HT1080 (cell line): ENCODE measurements at regions not wholly inside any gene's neighbourhood (a gene's known extent, or its start where the extent isn't known, plus 50 kb on each side); places are given as distances from the start of the nearest gene placed in this dataset.
"Not testable (repeated sequence)": the region's sequence is repeated elsewhere in the genome, so short reads cannot be mapped to it uniquely, and the experiment has no call there.

Experiments used
- DNase-seq: peaks from one replicate; pipeline ENCODE4 v3.0.0-alpha.2; 2015; ENCODE audit warnings: low read depth

DNA sequence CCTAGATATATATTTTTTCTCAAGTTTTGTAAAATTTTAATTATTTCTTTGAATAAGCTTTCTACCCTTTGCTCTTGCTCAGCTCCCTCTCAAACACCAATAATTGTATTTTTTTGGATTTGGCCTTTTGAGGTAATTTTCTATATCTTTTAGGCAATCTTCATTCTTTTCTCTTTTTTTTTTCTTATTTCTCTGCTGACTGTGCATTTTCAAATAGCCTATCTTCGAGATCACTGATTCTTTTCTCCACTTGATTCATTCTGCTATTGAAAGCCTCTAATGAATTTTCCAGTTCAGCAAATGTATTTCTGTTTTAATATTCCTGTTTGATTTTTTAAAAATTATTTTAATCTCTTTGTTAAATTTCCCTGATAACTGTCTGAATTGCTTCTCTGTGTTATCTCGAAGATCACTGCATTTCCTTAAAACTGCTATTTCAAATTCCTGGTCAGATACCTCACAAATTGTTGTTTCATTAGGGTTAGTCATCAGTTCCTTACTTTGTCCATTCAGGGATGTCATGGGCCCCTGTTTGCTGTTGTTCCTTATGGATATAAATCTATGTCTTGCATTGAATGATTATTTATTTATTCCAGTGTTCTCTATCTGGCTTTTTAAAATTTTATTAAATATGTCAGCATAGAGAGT, 100.1 kb upstream of the UNC5B start:
- DNase-seq, result no peak

DNA sequence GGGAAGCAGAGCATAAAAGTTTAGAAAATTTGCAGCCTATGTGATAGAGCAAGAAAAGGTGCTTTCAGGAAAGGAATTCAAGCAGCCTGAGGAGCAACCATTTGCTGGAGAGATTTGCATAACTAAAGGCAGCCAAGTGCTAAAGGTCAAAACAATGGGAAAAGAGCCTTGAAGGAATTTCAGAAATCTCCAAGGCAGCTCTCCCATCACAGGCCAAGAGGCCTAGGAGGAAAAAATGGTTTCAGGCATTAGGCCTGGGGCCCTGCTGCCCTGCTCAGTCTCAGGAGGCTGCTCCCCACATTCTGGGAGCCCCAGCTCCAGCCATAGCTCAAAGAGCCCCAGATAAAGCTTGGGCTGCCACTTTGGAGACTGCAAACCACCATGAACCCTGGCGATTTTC, 95.9 kb upstream of the UNC5B start:
- DNase-seq, result no peak

DNA sequence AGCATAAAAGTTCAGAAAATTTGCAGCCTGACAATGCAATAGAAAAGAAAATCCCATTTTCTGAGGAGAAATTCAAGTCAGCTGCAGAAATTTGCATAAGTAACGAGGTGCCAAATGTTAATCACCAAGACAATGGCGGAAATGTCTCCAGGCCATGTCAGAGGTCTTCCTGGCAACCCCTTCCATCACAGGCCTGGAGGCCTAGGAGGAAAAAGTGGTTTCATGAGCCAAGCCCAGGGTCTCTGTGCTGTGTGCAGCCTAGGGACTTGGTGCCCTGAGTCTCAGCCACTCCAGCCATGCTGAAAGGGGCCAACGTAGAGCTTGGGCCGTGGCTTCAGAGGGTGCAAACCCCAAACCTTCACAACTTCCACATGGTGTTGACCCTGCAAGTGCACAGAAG, 94.8 kb upstream of the UNC5B start:
- DNase-seq, result not testable (repeated sequence)

DNA sequence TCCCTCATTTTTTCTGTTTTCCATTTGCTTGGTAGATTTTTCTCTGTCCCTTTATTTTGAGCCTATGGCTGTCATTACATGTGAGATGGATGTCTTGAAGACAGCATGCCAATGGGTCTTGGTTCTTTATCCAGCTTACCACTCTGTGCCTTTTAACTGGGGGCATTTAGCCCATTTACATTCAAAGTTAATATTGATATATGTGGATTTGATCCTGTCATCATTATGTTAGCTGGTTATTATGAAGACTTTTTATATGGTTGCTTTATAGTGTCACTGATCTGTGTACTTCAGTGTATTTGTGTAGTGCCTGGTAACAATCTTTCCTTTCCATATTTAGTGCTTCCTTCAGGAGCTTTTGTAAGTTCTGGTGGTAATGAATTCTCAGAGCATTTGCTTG, 89.3 kb upstream of the UNC5B start:
- DNase-seq, result no peak

DNA sequence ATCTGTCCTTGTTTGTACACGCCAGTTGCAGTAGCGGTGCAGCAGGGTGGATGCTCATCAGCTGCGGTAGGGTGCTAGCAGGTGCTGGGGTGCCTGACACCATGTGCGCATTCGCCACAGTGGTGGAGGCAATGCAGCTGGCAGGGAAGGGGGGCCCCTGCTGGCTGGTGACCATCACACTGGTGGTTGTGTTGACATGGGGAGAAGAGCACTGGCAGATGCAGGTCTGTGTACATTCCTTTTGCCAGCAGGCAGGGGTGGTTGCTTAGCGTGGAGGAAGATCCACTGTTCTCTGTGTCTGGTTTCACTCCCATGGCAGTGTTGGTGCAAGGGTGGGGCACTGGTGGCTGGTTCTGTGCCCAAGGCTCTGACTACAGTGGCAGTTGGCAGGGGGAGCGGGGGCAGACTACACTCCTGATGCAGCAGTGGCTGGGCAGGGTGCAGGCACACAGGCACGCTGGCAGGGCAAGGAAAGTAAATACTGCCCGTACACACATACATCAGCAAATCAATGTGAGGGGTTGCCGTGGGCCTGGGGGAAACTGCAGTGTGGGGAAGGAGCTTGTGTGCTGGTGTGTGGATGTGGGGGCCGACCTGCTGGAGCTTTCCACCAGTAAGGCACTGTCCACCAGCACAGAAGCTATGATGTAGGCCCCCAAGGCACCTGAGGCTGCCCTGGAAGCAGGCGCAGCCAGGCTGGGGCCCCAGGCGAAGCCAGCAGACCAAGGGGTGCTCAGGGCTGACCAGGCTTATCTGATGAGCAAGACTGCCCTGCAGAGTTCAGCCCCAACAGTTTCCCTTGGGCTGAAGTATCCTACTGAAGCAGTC, 87.2 kb upstream of the UNC5B start:
- DNase-seq, result no peak

DNA sequence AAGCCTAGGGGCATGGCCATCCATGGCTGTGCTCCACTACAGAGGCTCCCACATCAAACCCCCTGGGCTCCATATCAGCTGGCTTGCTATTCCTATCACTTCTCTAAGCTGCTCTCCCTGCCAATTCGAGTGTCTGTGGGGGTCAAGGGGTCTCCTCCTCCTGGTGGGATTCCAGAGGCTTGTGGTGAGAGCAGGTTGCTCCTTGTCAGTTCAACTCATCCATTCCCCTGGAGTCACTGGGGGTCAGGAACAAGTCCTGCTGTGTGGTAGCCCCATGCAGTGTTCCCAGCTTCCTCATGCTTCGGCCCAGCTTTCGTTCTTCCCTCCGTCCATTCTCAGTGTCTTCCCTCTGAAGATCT, 86.6 kb upstream of the UNC5B start:
- no peak for DNase-seq

DNA sequence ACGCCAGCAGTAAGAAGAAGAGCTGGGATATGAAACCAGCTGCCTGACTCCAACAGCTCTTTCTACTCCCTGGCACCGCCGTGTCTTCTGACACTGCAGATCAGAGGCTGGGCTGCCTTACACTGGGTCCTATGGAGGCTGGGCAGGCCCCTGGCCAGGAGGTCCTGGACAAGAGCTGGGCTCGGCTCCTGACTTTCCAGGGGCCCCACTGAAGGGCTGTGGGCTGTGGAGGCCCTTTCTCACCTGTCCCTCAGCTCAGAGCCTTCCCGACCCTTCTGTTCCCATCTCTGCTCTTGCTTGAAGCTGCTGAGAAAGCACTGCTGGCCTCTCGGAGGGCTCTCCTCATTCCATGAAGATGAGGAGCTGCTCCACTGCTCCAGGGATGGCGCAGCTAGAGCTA, 85.9 kb upstream of the UNC5B start:
- DNase-seq, result no peak

DNA sequence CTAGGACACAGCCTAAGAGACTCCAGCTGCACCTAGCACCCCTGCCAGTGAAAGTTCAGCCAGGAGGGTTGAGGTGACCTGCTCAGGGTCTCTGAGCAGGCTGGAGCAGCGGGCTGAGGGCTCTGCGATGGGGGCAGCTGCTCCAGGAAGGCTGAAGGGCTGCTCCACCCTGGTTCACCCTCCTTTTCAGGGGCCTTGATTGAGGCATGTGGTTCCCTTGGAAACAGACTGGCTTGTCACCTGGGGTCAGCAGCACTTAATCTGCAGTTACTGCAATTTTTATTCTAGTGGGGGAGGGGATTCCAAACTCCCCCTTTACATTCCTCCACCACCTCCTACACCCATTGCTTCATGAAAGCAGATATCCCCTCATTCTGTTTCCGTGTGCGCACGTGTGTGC, 85.3 kb upstream of the UNC5B start:
- DNase-seq, result no peak

DNA sequence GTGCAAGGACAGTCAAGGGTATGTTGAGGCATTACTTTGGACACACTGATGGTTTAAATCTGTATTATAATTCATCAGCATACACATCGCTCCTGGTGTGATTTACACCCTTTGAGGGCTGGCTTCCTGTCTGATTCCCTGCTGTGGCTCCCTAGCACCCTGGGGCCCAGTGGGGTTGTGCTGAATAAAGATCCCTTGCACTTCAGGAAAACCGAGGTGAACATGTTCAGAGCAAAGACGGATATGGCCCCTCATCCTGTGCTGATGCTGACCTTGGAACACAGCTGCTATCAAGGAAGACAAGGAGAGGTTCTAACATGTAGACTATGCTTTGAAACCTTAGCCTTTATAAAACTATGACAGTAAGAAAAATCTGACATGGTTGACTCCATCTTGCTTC, 84.6 kb upstream of the UNC5B start:
- DNase-seq, result no peak

DNA sequence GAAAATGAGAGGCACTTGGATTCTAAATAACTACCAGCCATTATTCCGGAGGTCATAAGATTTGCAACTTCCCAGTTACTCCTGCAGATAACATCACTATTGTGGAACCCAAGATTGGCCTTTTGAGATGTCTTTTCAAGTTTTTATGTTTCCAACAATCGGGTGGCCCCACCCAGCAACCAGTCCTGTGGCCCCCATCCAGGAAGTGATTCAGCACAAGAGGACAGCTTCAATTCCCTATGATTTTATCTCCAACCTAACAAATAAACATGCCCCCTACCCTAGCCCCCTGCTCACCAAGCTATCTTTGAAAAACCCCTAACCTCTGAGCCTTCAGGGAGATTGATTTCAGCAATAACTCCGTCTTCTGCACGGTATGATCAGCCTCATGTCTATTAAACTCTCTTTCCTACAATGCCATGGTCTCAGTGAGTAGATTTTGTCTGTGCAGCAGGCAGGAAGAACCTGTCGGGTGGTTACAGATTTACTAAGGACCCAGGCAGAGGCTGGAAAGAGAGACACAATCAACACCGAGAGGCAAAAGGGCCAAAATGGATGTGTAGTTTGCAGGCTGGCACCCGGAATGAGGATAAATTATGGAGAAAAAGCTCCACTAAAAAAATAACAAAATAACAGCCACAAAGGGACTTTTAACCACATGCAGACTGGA, 83.9 kb upstream of the UNC5B start:
- DNase-seq, result peak; percentile 18

DNA sequence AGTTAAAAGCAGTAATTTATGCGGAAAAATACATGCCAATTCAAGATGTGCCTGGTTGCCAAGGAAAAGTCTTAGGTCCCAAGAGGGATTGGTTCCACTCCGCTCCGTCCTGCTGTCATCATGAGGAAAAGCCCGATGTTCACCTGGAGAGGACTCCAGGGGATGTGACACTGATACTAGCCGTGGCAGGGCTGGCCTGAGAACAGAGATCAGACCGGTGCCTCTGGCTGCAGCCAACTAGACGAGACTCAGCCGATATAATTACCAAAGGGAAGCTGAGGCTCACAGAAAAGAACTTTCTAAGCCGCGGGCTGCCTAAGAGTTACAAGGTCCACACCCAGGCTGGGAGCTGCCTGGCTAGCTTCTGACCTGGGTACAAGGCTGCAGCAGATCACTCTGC, 81.3 kb upstream of the UNC5B start:
- no peak for DNase-seq

DNA sequence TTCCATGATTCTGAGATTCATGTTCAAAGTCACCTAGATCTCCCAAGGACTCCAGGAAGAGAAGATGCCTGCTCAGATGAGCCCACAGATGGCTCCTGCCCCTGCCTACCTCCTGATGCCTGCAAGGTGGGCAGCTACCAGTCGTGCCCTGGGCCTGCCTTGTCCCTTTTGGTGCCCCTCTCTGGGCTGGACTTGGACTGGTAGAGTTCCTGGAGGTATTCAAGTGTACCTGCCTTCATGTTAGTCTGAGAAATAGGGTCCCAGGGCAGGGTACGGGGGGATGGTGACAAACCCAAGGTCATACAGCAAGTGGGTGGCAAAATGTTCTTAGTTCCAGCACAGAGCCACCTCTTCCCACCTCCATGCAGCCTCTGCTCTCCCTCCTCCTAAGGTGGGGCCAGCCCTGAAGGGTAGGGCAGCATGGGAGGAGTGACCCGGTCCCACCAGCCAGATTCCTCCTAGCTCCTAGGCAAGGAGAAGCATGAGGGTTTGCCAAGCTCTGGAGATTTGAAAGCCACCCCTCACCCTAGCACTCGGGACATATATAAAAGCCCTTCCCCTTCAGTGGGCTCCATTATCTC, 80.8 kb upstream of the UNC5B start:
- no peak for DNase-seq

DNA sequence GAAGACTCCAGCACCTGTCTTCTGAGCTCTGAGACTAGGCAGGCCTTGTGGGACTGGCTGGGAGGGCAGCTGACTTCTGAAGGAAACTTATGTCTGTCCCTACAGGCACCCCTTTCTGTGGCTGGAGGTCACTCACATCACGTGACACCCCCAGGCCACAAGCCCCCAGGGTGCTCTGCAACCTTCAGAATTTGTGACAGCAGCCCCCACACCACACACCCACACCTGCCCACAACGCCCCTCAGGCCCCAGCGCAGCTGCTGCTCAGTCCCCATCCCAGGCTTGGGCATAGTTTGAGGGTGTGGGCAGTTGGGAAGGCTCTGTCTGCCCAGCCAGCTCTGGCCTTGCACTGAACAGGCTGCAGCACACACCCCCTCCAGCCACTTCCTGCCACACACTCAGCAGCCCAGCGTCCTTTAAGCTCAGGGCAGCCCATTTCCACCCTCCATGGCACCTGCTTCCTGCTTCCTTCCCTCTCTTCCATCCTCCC, 80.0 kb upstream of the UNC5B start:
- DNase-seq, result peak; percentile 20

DNA sequence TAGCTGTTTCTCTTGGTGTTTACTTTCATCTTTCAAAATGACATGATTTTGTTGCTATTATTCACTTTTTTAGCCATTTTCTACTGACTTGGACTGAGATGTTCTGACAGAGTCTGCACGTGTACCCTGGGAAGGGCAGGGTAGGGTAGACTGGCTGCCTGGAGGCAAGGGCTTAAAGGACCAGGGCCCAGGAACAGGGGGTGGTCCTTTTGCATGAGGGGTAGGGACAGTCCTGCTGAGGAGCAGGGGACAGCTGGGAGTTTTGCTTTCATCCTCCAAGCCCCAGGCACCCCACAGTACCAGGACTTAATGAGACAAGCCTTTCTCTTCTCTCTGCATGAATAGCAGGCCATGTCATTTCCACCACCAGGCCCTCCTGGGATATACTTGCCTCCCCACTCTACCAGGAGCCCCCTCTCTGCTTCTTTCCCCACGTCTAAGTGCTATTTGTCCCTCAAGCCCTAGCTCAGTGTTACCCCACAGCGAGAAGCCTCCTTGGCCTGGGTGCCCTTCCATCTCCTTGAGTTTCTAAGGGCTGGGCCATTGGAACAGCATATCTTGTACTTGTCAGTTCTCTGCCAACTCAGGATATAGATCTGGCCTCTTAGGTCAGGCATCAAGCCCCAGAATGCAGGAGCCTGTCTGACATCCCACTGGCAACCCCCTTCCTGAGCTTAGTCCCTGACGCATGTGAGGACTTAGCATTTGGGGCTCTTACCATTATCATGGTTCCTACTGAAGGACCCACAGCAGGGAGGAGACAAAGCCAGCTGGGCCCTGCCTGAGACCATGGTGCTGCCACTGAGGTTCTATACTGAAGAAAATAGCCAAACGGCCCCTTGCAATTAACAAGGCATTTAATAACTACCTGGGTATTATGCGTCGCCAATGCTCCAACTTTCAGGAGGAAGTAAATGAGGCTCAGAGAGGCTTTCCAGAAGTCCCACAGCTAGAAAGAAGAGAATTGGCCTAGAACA, 78.4 kb upstream of the UNC5B start:
- no peak for DNase-seq

DNA sequence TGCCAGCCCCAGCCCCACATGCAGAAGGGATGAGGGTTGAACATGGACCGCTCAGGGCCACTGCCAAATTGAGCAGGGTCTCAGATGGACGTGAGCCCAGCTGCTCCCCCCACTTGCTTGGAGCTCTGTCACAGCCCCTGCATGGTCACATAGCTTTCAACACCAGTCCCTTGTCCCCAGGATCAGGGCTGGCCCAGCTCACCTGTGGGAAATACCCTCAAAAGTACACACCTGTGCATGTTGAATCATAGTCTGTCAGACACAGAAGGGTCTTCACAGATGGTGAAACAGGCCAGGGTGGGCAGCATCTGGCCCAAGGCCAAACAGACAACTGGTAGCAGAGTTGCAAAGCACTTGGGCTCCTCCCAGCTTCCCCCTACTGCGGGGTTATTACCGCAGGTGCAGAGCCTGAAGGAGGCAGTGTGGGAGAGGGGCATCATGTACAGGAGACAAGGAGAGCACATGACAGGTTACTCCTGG, 77.6 kb upstream of the UNC5B start:
- no peak for DNase-seq

DNA sequence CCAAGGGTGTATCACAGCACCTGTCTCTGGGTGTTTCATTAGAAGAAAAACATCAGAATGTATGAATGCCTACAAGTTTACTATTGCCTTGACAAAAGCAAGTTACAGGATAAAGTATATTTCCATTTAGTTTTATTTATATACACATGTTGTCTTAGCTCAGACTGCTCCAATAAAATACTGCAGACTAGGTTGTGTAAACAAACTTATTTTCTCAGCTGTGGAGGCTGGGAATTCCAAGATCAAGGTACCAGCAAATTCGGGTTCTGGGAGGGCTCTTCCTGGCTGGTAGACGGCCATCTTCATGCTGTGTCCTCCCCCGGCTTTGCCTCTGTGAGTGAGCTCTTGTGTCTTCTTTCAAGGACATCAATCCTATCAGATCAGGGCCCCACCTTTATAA, 77.1 kb upstream of the UNC5B start:
- DNase-seq, result no peak

DNA sequence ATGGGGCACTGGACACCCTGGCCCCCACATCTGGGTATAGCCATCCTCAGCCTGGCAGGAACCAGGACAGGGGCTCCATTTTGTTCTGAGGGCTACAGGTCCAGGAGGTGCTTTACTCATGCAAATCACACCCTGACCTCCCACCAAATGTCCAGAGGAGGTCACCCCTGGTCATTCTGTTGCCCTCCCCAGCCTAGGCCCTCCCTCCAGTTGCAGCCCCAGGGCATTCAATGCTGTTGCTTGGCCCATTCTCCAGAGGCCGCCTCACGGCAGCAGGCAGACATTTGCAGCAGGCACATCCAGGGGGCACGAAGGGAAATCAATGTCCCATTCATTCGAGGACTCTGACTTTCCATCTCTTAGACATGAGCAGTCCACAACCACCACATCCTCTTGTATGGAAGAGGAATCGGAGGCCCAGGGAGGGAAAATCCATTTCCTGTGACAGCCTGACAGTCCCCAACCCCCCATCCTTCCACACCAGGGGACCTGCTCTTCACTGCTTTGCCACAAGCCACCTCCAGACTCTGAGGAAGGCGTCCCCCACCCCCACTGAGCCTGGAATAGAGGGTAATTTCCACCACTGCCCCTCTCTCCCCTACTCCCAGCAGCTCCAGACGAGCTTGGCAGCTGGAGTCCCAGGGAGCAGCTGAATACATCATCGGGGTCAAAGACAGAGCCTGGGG, 76.2 kb upstream of the UNC5B start:
- peak; percentile 10 for DNase-seq

DNA sequence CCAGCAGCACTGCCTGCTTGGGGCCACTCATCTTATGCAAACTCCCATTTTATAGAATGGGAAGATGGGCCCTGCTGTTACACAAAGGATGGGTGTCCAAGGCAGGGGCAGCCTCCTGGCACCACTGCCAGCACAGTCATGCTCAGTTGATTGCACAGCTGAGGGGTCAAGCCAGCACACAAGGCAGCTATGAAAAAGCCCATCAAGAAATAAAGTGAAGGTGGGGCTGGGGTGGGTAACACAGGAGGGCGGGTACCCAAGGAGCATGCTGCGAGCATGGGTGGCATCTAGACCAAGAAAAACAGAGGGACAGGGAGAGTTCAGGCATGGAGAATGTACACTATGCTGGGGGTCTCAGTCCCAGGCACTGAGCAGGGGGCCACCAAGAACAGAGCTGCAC, 74.7 kb upstream of the UNC5B start:
- no peak for DNase-seq

DNA sequence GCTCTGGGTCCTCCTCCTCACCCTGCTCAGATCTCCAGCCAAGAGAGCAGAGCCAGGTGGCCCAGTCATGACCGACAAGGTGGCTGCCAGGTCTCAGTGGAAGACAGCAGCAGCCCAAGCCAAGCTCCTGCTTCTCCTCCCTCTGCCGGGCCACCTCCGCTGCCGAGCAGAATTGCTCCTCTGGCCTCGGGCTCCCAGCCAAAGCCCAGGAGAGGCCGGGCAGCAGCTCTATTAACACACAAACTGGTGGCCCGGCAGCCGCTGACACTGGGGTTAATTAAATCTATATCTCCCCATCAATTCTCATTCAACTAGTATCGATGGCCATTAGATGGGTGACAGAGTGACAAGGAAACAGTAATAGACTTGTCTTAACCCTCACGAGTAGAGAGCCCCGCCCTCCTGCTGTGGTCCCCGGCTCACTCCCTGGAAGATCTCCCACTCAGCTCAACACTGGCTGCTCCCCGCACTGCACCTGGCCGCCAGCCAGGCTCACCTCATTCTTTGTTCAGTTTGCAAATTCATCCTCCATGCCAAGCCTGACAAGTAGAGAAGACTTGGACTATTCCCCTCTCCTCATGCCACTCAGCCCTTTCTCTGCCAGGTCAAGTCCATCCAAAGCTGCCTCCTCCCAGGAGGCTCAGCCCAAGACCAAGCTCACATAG, 74.1 kb upstream of the UNC5B start:
- DNase-seq, result no peak

DNA sequence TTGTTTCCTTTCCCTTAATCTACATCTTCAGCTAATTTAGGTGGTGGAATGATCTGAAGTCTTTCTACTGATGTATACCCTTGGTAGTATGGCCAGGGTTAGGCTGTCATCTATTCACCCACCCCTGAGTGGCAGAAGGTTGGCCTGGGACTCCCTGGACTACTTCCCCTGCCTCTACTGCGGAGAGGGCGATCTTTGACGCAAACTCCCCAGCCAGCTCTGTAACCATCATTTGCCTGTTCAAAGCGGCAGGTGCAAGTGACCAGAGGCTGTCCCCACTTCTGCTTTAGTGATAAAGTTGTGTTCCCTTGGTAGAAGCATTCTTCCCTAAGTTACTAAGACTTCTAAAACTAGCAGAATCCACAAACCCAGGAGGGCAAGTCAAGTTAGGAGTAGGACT, 70.8 kb upstream of the UNC5B start:
- DNase-seq, result no peak
